ENCODE measurements at regions not wholly inside any gene's neighbourhood (a gene's known extent, or its start where the extent isn't known, plus 50 kb on each side); places are given as distances from the start of the nearest gene placed in this dataset.

- Histone ChIP-seq H3K9me1 (replicated peaks; ENCODE audit: control insufficient read depth, extremely low read depth, insufficient read depth, low read length) (no peaks in the 10 kb centered on the region), H4K20me1 (replicated peaks; ENCODE audit: control insufficient read depth, extremely low read depth, insufficient read depth, low read length) (no peaks in the 10 kb centered on the region), H3K79me2 (ENCODE audit: control insufficient read depth, insufficient read depth, low read length) (no peaks in the 10 kb centered on the region), H2AFZ (ENCODE audit: low read depth, low read length) (no peak overlapping the region), H3K4me3 (replicated peaks in 1 of 3; ENCODE audit: insufficient read depth in 1 of 3, low read depth in 1 of 3, low read length in 3 of 3) (no peak overlapping the region), H3K36me3 (ENCODE audit: control insufficient read depth in 2 of 2, extremely low read depth in 1 of 2, insufficient read depth in 2 of 2, low read length in 2 of 2) (no peaks in the 10 kb centered on the region), H3K27ac (ENCODE audit: insufficient read depth, low read depth, low read length) (no peak overlapping the region), H3K9me3 (replicated peaks; ENCODE audit: control insufficient read depth, insufficient read depth, low read length) (no peaks in the 10 kb centered on the region), H3K4me1 (ENCODE audit: control insufficient read depth, extremely low read depth, insufficient read depth, low read length) (no peaks in the 10 kb centered on the region), H3K9ac (replicated peaks; ENCODE audit: extremely low read depth, insufficient read depth, low read length) (no peak overlapping the region), H3K27me3 (ENCODE audit: control insufficient read depth in 2 of 2, insufficient read depth in 2 of 2, low read length in 2 of 2) (no peaks in the 10 kb centered on the region), H3K4me2 (ENCODE audit: insufficient read depth, low read length) (no peak overlapping the region)
- no peak for DNase-seq (ENCODE audit: low read depth, low spot score)
- ChIA-PET POLR2A (no interaction called here), CTCF (no interaction called here)
- TF ChIP-seq CTCF (IDR thresholded peaks at IDR 0.05; ENCODE audit: extremely low read depth in 1 of 2, insufficient read depth in 1 of 2, low read depth in 1 of 2, low read length in 2 of 2): no peak
- no peak for TF ChIP-seq POLR2A (IDR thresholded peaks at IDR 0.05; ENCODE audit: low read depth, low read length)
- no peak for TF ChIP-seq EZH2 (IDR thresholded peaks at IDR 0.05; ENCODE audit: borderline replicate concordance, low read depth, low read length, severe bottlenecking)
- TF ChIP-seq FOS (IDR thresholded peaks at IDR 0.05; ENCODE audit: borderline replicate concordance, insufficient read depth, low read length): no peak
- no peak for FAIRE-seq
- intact Hi-C loops (cut with micrococcal nuclease): no loop called here
- dilution Hi-C loops (cut with MboI; ENCODE audit: extremely low pct_ligation_motif_present, low sequenced_read_pairs): no loop called here
- BruUV-seq (replicated peaks): no TSS peak
Measured at GRCh38 chr12:115075552-115076170, 391.7 kb upstream of the TBX3 start.

GRCh38 chr12:115074617-115075016 is 390.6 kb upstream of the TBX3 start:
- intact Hi-C loops (cut with micrococcal nuclease): no loop called here
- no peaks in the 10 kb centered on the region for H3K27me3 ChIP-seq (ENCODE audit: control insufficient read depth in 2 of 2, insufficient read depth in 2 of 2, low read length in 2 of 2)
- POLR2A ChIA-PET: no interaction called here
- no peaks in the 10 kb centered on the region for H3K9me1 ChIP-seq (replicated peaks; ENCODE audit: control insufficient read depth, extremely low read depth, insufficient read depth, low read length)
- H3K4me2 ChIP-seq (ENCODE audit: insufficient read depth, low read length): no peak overlapping the region
- no peaks in the 10 kb centered on the region for H3K9me3 ChIP-seq (replicated peaks; ENCODE audit: control insufficient read depth, insufficient read depth, low read length)
- TF ChIP-seq CTCF (IDR thresholded peaks at IDR 0.05; ENCODE audit: extremely low read depth in 1 of 2, insufficient read depth in 1 of 2, low read depth in 1 of 2, low read length in 2 of 2): no peak
- no peak for TF ChIP-seq POLR2A (IDR thresholded peaks at IDR 0.05; ENCODE audit: low read depth, low read length)
- TF ChIP-seq GATA2 (IDR thresholded peaks at IDR 0.05; ENCODE audit: insufficient read depth, insufficient read length, low read depth, low read length): no peak
- no peak for TF ChIP-seq MYC (IDR thresholded peaks at IDR 0.05; ENCODE audit: low read depth, low read length)
- no peak for TF ChIP-seq FOS (IDR thresholded peaks at IDR 0.05; ENCODE audit: borderline replicate concordance, insufficient read depth, low read length)
- no peak for TF ChIP-seq MAX (IDR thresholded peaks at IDR 0.05; ENCODE audit: insufficient read depth, insufficient read length)
- TF ChIP-seq POLR2AphosphoS5 (IDR thresholded peaks at IDR 0.05; ENCODE audit: insufficient read depth, low read depth, low read length): no peak
- no peak for TF ChIP-seq JUN (IDR thresholded peaks at IDR 0.05; ENCODE audit: borderline replicate concordance, insufficient read depth, insufficient read length, low read depth)
- no peaks in the 10 kb centered on the region for H3K79me2 ChIP-seq (ENCODE audit: control insufficient read depth, insufficient read depth, low read length)
- no peak overlapping the region for H3K27ac ChIP-seq (ENCODE audit: insufficient read depth, low read depth, low read length)
- no peak overlapping the region for H3K4me3 ChIP-seq (replicated peaks in 1 of 3; ENCODE audit: insufficient read depth in 1 of 3, low read depth in 1 of 3, low read length in 3 of 3)
- no peaks in the 10 kb centered on the region for H4K20me1 ChIP-seq (replicated peaks; ENCODE audit: control insufficient read depth, extremely low read depth, insufficient read depth, low read length)
- CTCF ChIA-PET: no interaction called here
- dilution Hi-C loops (cut with MboI; ENCODE audit: extremely low pct_ligation_motif_present, low sequenced_read_pairs): no loop called here
- no peak overlapping the region for H3K9ac ChIP-seq (replicated peaks; ENCODE audit: extremely low read depth, insufficient read depth, low read length)
- DNase-seq (ENCODE audit: low read depth, low spot score) (no peak), FAIRE-seq (no peak)
- H3K36me3 ChIP-seq (ENCODE audit: control insufficient read depth in 2 of 2, extremely low read depth in 1 of 2, insufficient read depth in 2 of 2, low read length in 2 of 2): no peaks in the 10 kb centered on the region
- H3K4me1 ChIP-seq (ENCODE audit: control insufficient read depth, extremely low read depth, insufficient read depth, low read length): no peaks in the 10 kb centered on the region
- no peak overlapping the region for H2AFZ ChIP-seq (ENCODE audit: low read depth, low read length)
- no TSS peak for BruUV-seq (replicated peaks)

Measured in endothelial cell of umbilical vein (primary cell).